Chondrocyte (in vitro differentiated cells): ENCODE measurements at regions not wholly inside any gene's neighbourhood (a gene's known extent, or its start where the extent isn't known, plus 50 kb on each side); places are given as distances from the start of the nearest gene placed in this dataset.

Experiments
- DNase-seq: peaks from one replicate; pipeline ENCODE4 v3.0.0; 2021; ENCODE audit warnings: mixed read lengths, low spot score
- H3K27ac Mint-ChIP-seq: one replicate; pipeline ENCODE4 v1.8.0; 2021; ENCODE audit warnings: mild to moderate bottlenecking, moderate library complexity, mixed read lengths; ENCODE audit not compliant: unreplicated experiment
- H3K27me3 Mint-ChIP-seq: 2 replicates; pipeline ENCODE4 v1.8.0; 2021; ENCODE audit warnings: low read depth, mixed read lengths
- H3K36me3 Mint-ChIP-seq: 2 replicates; pipeline ENCODE4 v1.8.0; 2021; ENCODE audit warnings: low read depth, mixed read lengths
- H3K4me1 Mint-ChIP-seq: 2 replicates; pipeline ENCODE4 v1.8.0; 2021; ENCODE audit warnings: low read depth, mild to moderate bottlenecking, mixed read lengths
- H3K4me3 Mint-ChIP-seq: one replicate; pipeline ENCODE4 v1.8.0; 2021; ENCODE audit warnings: mild to moderate bottlenecking, moderate library complexity, mixed read lengths; ENCODE audit not compliant: unreplicated experiment
- H3K9me3 Mint-ChIP-seq: 2 replicates; pipeline ENCODE4 v1.8.0; 2021; ENCODE audit warnings: low read depth, mixed read lengths
- TF ChIP-seq, protein P1 (sequence below): fragments of 200-600 bp; sonication (generic); IDR thresholded peaks from 2 replicates; pipeline ENCODE4 v1.5.0; 2021; ENCODE audit warnings: antibody characterized with exemption, mild to moderate bottlenecking, moderate library complexity

DNA sequence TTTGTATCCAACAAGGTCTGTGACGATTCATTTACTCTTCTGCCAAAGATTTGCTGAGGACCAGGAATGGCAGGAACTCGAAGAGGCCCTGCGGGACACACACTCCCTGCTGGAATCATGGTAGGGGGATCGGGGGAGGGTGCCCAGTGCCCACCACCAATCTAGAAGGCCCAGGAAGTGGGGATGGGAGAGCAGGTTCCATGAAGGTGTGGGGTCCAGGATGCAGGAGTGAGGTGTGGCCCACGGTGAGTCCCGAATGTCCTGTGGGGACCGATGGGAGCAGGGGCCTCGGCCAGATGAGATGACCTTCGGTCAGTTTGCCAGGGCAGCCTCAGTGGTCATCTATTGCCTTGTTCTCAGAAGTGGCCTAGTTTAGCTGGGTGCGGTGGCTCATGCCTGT lies 492.7 kb downstream of the BRD1 start:
- TF ChIP-seq, protein P1, sequence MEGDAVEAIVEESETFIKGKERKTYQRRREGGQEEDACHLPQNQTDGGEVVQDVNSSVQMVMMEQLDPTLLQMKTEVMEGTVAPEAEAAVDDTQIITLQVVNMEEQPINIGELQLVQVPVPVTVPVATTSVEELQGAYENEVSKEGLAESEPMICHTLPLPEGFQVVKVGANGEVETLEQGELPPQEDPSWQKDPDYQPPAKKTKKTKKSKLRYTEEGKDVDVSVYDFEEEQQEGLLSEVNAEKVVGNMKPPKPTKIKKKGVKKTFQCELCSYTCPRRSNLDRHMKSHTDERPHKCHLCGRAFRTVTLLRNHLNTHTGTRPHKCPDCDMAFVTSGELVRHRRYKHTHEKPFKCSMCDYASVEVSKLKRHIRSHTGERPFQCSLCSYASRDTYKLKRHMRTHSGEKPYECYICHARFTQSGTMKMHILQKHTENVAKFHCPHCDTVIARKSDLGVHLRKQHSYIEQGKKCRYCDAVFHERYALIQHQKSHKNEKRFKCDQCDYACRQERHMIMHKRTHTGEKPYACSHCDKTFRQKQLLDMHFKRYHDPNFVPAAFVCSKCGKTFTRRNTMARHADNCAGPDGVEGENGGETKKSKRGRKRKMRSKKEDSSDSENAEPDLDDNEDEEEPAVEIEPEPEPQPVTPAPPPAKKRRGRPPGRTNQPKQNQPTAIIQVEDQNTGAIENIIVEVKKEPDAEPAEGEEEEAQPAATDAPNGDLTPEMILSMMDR = no peak
- no peak overlapping the region for H3K4me3 Mint-ChIP-seq
- H3K36me3 Mint-ChIP-seq = no peaks in the 10 kb centered on the region
- H3K27me3 Mint-ChIP-seq = peaks cover 12% of the 10 kb centered on the region
- no peak overlapping the region for H3K27ac Mint-ChIP-seq
- DNase-seq = no peak
- no peaks in the 10 kb centered on the region for H3K4me1 Mint-ChIP-seq
- peaks cover 7% of the 10 kb centered on the region for H3K9me3 Mint-ChIP-seq

GRCh38 chr22:49334449-49334789 lies 493.3 kb downstream of the BRD1 start:
- no peak for DNase-seq
- no peak overlapping the region for H3K27ac Mint-ChIP-seq
- H3K9me3 Mint-ChIP-seq = peaks cover 7% of the 10 kb centered on the region
- no peaks in the 10 kb centered on the region for H3K4me1 Mint-ChIP-seq
- TF ChIP-seq, protein P1 = no peak
- H3K27me3 Mint-ChIP-seq = peaks cover 11% of the 10 kb centered on the region
- H3K36me3 Mint-ChIP-seq = no peaks in the 10 kb centered on the region
- H3K4me3 Mint-ChIP-seq = no peak overlapping the region

DNA sequence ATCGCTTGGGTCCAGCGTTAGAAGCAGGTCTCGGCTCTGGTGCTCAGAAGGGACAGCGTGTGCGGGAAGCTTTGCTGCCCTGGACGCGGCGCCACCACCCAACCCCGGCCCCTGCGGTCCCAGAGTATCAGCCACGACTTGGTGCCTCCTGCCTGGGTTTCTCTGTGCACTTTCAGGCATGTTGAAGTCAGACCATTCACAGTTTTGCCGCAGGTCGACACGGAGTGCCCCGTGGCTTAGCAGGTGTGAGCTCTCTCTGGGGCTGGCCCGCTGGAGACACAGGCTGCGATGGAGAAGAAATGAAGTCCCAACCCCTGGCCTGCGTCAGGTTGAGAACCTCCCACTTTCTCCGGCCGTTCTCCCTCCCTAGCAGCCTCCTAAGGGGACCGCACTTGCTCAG lies 494.5 kb downstream of the BRD1 start:
- Mint-ChIP-seq H3K4me3 (no peak overlapping the region), H3K27ac (no peak overlapping the region), H3K27me3 (peaks cover 11% of the 10 kb centered on the region), H3K4me1 (no peaks in the 10 kb centered on the region), H3K36me3 (no peaks in the 10 kb centered on the region), H3K9me3 (peaks cover 11% of the 10 kb centered on the region)
- peak; percentile 59 for DNase-seq
- TF ChIP-seq, protein P1 = no peak

GRCh38 chr22:49332691-49333090 lies 495.0 kb downstream of the BRD1 start:
- TF ChIP-seq, protein P1 = no peak
- Mint-ChIP-seq H3K36me3 (no peaks in the 10 kb centered on the region), H3K4me1 (no peaks in the 10 kb centered on the region), H3K27ac (no peak overlapping the region), H3K9me3 (peaks cover 12% of the 10 kb centered on the region), H3K4me3 (no peak overlapping the region), H3K27me3 (peaks cover 9% of the 10 kb centered on the region)
- peak; percentile 41 for DNase-seq

DNA sequence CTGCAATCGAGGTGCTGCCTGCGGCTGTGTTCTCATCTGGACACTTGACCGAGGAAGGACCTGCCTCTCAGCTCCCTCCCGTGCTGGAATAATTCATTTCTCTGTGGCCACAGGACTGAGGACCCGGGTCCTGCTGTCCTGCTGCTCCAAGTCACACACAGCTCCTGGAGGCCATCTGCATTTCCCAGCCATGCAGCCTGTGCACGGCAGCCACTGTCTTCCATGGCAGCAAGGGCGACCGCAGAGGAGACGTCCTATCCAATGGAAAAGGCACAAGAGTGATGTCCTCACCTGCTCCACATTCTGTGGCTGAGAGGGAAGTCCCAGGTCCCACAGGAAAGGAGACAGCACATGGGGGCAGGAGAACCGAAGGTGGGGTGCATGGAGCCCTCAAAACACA lies 495.8 kb downstream of the BRD1 start:
- Mint-ChIP-seq H3K4me3 (no peak overlapping the region), H3K36me3 (no peaks in the 10 kb centered on the region), H3K27me3 (peaks cover 7% of the 10 kb centered on the region), H3K9me3 (peaks cover 18% of the 10 kb centered on the region), H3K27ac (no peak overlapping the region), H3K4me1 (no peaks in the 10 kb centered on the region)
- peak; percentile 34 for DNase-seq
- TF ChIP-seq, protein P1 = no peak
